ENCODE measurements at regions not wholly inside any gene's neighbourhood (a gene's known extent, or its start where the extent isn't known, plus 50 kb on each side); places are given as distances from the start of the nearest gene placed in this dataset.

- no peak for DNase-seq (ENCODE audit: low spot score)
These were observed 110.9 kb upstream of the TARS1 start for GRCh38 chr5:33329891-33330290.

DNA sequence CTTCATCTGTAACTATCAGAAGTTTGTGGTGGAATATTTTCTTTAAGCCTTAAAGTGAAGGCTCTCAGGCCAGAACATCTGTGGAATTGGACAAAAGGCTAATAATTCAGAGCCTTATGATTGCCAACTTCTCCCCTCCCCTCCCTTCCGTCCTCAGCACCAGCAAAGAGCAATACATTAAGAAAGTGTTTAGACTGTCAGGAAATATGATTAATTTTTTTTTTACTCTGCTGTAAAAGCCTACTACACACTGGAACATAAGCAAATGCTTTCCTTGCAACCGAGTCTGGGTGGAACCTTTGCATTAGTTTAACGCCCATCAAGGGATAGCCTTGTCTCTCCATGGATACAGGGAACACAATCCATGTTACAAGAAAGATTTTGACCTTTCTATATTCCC, 110.3 kb upstream of the TARS1 start:
- DNase-seq (ENCODE audit: low spot score): no peak

DNA sequence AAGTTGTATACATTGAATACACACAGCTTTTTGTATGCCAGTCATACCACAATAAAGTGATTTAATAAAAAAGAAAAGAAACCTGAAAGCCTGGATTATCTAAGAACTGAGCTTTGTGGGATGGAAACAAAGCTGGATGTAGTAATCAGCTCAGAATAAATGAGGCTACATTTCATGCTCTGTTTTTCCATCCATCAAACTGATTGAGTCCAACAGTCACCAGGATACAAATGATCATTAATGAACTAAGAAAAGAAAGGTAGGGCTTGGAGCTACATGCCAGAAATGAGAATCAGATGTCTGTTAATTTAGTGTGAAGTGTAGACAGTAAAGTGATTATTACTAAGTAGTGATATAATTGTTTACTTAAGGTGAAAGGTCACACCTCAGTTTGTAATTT, 109.8 kb upstream of the TARS1 start:
- no peak for DNase-seq (ENCODE audit: low spot score)

- no peak for DNase-seq (ENCODE audit: low spot score)
These were observed 108.0 kb upstream of the TARS1 start for GRCh38 chr5:33332804-33333203.

DNA sequence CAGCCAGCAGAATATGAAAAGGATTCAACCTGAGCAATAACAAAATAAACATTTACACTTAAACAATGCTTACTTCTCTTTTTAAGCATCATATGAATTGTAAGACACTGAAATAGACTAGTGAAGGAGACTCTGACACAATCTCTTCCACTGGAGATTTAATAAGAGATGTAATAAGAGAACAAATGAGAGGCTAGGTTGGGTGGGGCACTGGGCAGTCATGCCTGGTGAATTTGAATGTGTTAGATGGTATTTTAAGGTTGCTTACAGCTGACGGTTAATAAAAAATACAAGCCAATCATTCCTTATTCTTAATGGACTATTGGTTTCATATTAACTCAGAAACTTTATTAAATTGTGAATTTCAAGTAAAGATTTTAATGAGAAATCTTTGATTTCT, 105.9 kb upstream of the TARS1 start:
- no peak for DNase-seq (ENCODE audit: low spot score)

DNA sequence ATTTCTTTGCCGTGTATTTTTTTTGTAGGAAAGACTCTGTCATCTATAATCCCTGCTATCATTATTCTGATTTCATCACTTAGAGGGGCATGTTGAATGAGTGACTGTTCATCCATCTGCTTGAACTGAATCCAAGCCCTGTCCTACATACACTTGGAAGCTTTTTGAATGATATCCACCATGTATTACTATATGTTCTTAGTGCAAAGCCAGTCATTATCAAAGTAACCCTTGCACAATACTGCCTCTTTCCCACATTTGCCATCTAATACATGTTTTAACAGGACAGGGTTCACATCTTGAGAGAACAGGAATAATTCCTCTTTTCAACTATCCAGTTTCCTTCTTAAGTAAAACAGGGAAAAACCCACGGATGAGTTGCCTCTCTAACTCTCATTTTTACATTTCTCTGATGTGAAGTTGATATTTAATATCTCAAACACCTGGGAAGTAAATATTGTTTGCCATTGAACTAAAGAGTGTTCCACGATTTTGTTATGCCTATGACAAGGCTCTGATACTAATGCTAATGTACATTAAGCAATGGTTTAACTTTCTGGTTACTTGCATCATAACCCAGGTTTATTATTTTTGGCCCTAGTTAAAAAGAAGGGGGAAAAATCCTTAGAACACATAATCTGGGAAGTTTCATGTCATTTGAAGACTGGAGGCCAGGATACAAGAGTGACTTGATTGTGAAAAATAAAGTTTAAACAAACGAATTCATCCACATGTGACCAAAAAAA, 103.7 kb upstream of the TARS1 start:
- DNase-seq (ENCODE audit: low spot score): no peak

- DNase-seq (ENCODE audit: low spot score): no peak
These were observed 103.2 kb upstream of the TARS1 start for GRCh38 chr5:33337637-33337992.

DNA sequence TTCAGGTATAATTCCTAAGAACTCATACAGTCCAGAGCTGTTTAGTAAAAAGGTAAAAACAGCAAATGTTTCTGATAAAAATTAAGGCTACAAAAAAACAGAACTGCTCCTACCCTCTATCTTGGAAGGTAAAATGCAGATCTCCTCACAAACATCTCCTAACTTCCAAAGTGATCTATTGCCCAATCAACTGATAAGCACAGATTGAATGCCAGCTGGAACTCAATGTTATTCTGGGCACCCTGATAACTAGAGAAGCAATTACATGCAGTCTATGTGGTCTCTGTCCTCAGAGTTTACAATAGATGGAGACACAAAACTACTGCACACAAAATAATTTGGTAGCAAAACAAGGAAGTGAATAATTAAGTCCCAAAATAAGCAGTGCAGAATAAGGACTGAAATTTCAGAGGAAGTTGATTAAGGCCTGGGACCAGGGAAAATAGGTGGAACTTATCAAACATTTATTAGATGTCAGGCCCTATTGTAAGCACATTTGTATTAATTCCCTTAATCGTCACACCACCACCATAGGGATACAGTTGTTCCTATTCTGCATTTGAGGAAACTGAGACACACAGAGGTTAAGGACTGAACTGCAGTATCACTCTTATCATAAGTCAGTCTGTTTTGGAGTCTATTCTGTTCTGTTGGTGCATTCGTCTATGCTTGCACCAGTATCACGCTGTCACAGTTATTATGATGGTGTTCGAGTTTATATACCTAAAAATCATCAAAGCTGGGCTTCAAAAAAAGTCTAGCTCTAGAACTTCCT, 102.2 kb upstream of the TARS1 start:
- DNase-seq (ENCODE audit: low spot score): no peak

GRCh38 chr5:33339413-33339812, 101.4 kb upstream of the TARS1 start:
- no peak for DNase-seq (ENCODE audit: low spot score)

GRCh38 chr5:33340195-33340594, 100.6 kb upstream of the TARS1 start:
- no peak for DNase-seq (ENCODE audit: low spot score)

GRCh38 chr5:33341351-33341750, 99.4 kb upstream of the TARS1 start:
- DNase-seq (ENCODE audit: low spot score): no peak

DNA sequence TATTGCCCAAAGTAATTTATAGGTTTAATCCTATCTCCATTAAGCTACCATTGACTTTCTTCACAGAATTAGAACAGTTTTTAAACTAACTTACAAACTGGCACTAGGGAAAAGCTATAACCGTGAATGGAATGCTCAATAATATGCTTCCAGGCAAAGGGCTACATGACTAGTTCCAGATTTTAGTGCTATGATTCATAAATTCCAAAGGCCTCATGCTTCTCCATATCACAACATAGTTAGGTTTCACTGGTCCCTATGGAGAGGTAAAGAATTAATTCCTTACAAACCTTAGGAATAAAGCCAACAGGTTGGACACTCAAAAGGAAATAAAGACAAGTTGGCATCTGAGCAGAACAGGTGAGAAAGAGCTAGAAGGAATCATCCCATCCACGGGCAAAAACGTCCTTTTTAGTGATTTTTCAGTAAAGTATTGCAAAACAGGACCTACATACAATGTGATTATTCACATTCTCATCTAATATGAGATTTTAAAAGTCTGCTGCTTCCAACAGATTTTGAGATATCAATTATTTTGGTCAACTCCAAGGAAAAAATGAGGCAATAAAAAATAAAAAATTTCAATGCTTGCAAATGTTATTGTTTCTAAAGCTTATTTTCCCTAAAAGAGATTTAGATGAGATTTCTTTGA, 97.0 kb upstream of the TARS1 start:
- DNase-seq (ENCODE audit: low spot score): peak; percentile 80

GRCh38 chr5:33346534-33346933, 94.2 kb upstream of the TARS1 start:
- no peak for DNase-seq (ENCODE audit: low spot score)

DNA sequence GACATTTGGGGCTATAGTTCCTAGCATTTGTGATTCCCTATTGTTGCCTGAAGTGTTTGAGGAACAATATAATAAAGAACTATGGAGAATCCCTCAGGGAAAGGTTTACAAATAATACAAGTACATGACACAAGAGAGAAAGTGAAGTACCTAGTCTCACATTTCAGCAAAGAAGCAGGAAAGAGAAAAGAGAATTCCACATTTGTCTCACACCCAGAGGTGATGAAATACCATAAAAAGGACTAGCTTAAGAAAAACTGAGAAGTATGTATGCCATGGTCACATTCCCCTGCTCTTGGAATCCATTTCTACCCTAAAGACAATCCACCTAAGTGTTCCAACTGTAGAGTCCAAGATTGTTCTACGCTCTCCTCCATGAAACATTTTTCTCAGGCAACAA, 79.0 kb upstream of the TARS1 start:
- peak; percentile 20 for DNase-seq (ENCODE audit: low spot score)

- DNase-seq (ENCODE audit: low spot score): no peak
These were observed 77.8 kb upstream of the TARS1 start for GRCh38 chr5:33362915-33363314.

- DNase-seq (ENCODE audit: low spot score): no peak
These were observed 77.2 kb upstream of the TARS1 start for GRCh38 chr5:33363537-33363936.

GRCh38 chr5:33364406-33364805, 76.4 kb upstream of the TARS1 start:
- no peak for DNase-seq (ENCODE audit: low spot score)

DNA sequence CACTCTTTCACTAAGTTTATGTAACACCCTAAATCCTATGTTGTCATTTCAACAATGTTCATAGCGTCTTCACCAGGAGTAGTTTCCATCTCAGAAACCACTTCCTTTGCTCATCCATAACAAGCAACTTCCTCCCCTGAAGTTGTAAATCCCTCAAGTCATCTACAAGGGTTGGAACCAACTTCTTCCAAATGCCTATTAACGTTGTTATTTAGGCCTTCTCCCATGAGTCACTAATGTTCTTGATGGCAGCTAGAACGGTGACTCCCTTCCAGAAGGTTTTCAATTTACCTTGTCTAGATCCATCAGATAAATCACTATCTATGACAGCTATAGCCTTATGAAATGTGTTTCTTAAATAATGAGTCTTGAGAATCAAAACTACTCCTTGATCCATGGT, 73.3 kb upstream of the TARS1 start:
- DNase-seq (ENCODE audit: low spot score): no peak

GRCh38 chr5:33369485-33370465, 71.0 kb upstream of the TARS1 start:
- DNase-seq (ENCODE audit: low spot score): peak; percentile 26

DNA sequence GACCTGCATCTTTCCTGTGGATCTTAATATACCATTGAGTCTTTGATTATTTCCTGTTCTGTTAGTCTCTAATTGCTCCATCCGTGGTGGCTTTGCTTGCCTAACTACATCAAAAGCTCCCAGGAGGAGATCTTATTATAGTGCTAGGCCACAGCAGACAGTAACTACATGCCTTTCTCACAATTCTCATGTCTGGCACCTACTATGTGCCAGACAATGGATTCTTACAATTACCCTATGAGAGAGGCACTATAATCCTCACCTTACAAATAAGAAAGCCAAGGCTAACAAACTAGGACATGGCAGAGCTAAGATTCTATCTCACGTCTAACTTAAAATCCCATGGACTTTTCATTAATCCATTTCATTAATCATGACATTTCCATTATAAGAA, 70.3 kb upstream of the TARS1 start:
- no peak for DNase-seq (ENCODE audit: low spot score)

GRCh38 chr5:33371660-33372059, 69.1 kb upstream of the TARS1 start:
- no peak for DNase-seq (ENCODE audit: low spot score)
